ENCODE measurements at regions not wholly inside any gene's neighbourhood (a gene's known extent, or its start where the extent isn't known, plus 50 kb on each side); places are given as distances from the start of the nearest gene placed in this dataset.
"Not testable (repeated sequence)": the region's sequence is repeated elsewhere in the genome, so short reads cannot be mapped to it uniquely, and the experiment has no call there.

DNA sequence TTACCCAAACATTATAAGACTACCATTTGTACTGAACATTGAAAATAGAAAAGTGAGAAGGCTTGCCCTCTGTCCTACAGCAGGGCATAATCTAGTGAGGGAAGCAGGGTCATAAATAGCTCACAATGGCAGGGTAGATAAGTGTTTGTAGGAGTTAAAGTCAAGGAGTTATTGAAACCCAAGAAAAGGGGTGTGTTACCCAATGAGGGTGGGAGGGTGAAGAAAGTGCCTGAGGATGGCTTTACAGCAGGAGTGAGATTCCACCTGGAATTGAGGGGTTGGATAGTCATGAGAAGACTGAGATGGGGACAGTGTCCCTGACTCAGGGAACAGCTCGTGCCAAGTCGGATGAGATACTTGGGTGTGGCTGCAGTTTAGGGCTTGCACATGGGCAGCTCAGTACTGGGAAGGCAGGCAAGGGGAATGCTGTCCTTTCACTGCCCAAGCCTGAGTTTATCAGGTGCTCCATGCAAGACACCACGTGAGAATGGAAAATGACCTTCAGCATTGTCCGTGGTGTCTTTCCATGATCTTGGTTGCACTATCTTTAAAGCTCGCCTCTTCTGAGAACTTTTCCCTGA, 393.2 kb upstream of the MAF start:
- H3K27ac ChIP-seq, result no peak overlapping the region
- no peaks in the 10 kb centered on the region for H3K27me3 ChIP-seq
- intact Hi-C loops (cut with DNase I; ENCODE audit: low total_unique reads), result no loop called here
- TF ChIP-seq CTCF (IDR thresholded peaks at IDR 0.05), result no peak
- peaks cover 0 to 15% (median 0%) of the 10 kb centered on the region in 4 donors for H3K4me1 ChIP-seq
- H3K36me3 ChIP-seq, result no peaks in the 10 kb centered on the region
- no peaks in the 10 kb centered on the region for H3K9me3 ChIP-seq
- no peak overlapping the region for H3K4me3 ChIP-seq
- no peak for DNase-seq

- Histone ChIP-seq H3K9me3 (no peaks in the 10 kb centered on the region), H3K36me3 (no peaks in the 10 kb centered on the region), H3K27ac (no peak overlapping the region), H3K4me3 (no peak overlapping the region), H3K4me1 (peaks cover 0 to 6% (median 0%) of the 10 kb centered on the region in 4 donors), H3K27me3 (peaks cover 0 to 2% of the 10 kb centered on the region in 2 donors)
- no peak for TF ChIP-seq CTCF (IDR thresholded peaks at IDR 0.05)
- intact Hi-C loops (cut with DNase I; ENCODE audit: low total_unique reads), result no loop called here
- no peak for DNase-seq
Measured at GRCh38 chr16:79991969-79992368, 391.4 kb upstream of the MAF start.

DNA sequence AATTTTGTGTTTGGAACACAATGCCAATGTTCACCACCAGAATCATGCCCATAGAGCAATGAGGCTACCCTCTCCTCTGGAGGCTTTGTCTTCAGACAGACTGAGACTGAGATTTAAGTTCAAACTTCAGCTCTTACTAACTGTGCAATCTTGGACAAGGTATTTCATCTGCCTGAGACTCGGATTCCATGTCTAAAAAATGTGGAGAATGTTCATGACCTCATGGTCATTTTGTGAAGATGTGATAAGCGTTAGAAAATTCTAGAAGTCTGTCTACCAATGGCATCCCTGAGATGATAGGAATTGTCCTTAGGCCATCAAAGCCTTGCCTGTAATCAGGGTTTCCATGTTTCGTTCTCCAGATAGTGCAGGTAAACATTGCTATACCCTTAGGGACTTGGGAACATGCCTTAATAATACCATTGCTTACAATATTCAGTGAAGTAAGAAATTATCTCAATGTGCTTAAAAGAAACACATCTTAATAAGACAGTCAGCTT, 388.2 kb upstream of the MAF start:
- Histone ChIP-seq H3K9me3 (no peaks in the 10 kb centered on the region), H3K27ac (no peak overlapping the region), H3K27me3 (peaks cover 0 to 3% of the 10 kb centered on the region in 2 donors), H3K4me3 (no peak overlapping the region), H3K36me3 (no peaks in the 10 kb centered on the region), H3K4me1 (no peaks in the 10 kb centered on the region)
- DNase-seq, result no peak
- TF ChIP-seq CTCF (IDR thresholded peaks at IDR 0.05), result no peak
- intact Hi-C loops (cut with DNase I; ENCODE audit: low total_unique reads), result no loop called here

DNA sequence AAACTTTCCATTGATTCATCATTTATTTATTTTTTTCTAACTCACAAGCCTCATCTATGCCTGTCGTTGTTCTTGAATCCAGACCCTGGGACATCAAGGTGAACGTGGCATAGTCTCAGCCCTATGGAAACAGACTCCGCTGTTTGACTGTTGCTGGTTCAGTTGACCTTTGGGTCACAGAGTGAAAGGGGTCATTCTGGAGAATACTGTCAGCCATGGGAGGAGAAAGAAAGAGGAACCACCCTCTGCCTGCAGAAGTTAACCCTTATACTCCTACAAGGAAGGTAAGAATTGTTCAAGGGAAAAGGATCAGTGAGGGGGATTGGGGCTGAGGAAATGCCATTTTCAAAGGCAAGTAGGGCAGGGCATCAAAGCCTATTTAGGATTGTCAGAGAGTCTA, 387.6 kb upstream of the MAF start:
- intact Hi-C loops (cut with DNase I; ENCODE audit: low total_unique reads), result no loop called here
- H3K4me3 ChIP-seq, result no peak overlapping the region
- H3K36me3 ChIP-seq, result no peaks in the 10 kb centered on the region
- H3K27me3 ChIP-seq, result peaks cover 0 to 3% of the 10 kb centered on the region in 2 donors
- DNase-seq, result no peak
- H3K4me1 ChIP-seq, result no peaks in the 10 kb centered on the region
- no peaks in the 10 kb centered on the region for H3K9me3 ChIP-seq
- no peak overlapping the region for H3K27ac ChIP-seq
- TF ChIP-seq CTCF (IDR thresholded peaks at IDR 0.05), result no peak

GRCh38 chr16:79986352-79986751, 385.8 kb upstream of the MAF start:
- intact Hi-C loops (cut with DNase I; ENCODE audit: low total_unique reads), result no loop called here
- no peak for DNase-seq
- no peak overlapping the region for H3K4me3 ChIP-seq
- H3K36me3 ChIP-seq, result no peaks in the 10 kb centered on the region
- peaks cover 0 to 3% of the 10 kb centered on the region in 2 donors for H3K27me3 ChIP-seq
- TF ChIP-seq CTCF (IDR thresholded peaks at IDR 0.05), result no peak
- H3K9me3 ChIP-seq, result no peaks in the 10 kb centered on the region
- H3K27ac ChIP-seq, result no peak overlapping the region
- no peaks in the 10 kb centered on the region for H3K4me1 ChIP-seq

GRCh38 chr16:79985606-79986005, 385.1 kb upstream of the MAF start:
- H3K4me1 ChIP-seq, result no peaks in the 10 kb centered on the region
- no peak overlapping the region for H3K4me3 ChIP-seq
- no peaks in the 10 kb centered on the region for H3K36me3 ChIP-seq
- DNase-seq, result no peak
- intact Hi-C loops (cut with DNase I; ENCODE audit: low total_unique reads), result no loop called here
- H3K27me3 ChIP-seq, result peaks cover 0 to 3% of the 10 kb centered on the region in 2 donors
- no peak for TF ChIP-seq CTCF (IDR thresholded peaks at IDR 0.05)
- H3K27ac ChIP-seq, result no peak overlapping the region
- H3K9me3 ChIP-seq, result no peaks in the 10 kb centered on the region

GRCh38 chr16:79984149-79984548, 383.6 kb upstream of the MAF start:
- H3K4me3 ChIP-seq; H3K36me3 ChIP-seq; H3K4me1 ChIP-seq; DNase-seq; H3K27ac ChIP-seq; H3K9me3 ChIP-seq; intact Hi-C loops (cut with DNase I; ENCODE audit: low total_unique reads); H3K27me3 ChIP-seq: not testable (repeated sequence)
